ENCODE measurements at regions not wholly inside any gene's neighbourhood (a gene's known extent, or its start where the extent isn't known, plus 50 kb on each side); places are given as distances from the start of the nearest gene placed in this dataset.

DNA sequence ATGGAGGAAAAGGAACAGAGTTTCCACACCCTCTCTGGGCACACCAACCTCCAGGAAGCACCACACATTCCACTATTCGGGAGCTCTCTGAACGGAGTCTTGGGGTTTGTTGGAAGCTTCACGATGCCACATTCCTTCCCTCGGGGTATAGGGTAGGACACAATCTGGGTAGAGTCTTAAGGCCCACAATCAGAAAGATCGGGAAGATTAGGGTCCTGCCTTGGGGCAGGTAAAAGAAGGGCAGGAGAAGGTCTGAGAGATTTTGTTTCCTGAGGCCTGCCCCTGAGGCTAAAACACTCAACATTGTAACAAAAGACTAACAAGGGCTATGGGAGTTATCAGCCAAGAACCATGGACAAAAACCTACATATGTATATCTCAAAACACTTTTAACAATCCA lies 89.2 kb upstream of the RAP2B start:
- Histone ChIP-seq H3K27ac (no peak overlapping the region), H3K4me1 (no peaks in the 10 kb centered on the region), H3K27me3 (no peaks in the 10 kb centered on the region), H3K36me3 (no peaks in the 10 kb centered on the region), H3K4me3 (no peak overlapping the region), H3K9me3 (no peaks in the 10 kb centered on the region)
- TF ChIP-seq, protein P1, sequence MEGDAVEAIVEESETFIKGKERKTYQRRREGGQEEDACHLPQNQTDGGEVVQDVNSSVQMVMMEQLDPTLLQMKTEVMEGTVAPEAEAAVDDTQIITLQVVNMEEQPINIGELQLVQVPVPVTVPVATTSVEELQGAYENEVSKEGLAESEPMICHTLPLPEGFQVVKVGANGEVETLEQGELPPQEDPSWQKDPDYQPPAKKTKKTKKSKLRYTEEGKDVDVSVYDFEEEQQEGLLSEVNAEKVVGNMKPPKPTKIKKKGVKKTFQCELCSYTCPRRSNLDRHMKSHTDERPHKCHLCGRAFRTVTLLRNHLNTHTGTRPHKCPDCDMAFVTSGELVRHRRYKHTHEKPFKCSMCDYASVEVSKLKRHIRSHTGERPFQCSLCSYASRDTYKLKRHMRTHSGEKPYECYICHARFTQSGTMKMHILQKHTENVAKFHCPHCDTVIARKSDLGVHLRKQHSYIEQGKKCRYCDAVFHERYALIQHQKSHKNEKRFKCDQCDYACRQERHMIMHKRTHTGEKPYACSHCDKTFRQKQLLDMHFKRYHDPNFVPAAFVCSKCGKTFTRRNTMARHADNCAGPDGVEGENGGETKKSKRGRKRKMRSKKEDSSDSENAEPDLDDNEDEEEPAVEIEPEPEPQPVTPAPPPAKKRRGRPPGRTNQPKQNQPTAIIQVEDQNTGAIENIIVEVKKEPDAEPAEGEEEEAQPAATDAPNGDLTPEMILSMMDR (IDR thresholded peaks at IDR 0.05), result no peak
- DNase-seq, result no peak
- no peak for ATAC-seq
- intact Hi-C loops (cut with DNase I), result no loop called here

DNA sequence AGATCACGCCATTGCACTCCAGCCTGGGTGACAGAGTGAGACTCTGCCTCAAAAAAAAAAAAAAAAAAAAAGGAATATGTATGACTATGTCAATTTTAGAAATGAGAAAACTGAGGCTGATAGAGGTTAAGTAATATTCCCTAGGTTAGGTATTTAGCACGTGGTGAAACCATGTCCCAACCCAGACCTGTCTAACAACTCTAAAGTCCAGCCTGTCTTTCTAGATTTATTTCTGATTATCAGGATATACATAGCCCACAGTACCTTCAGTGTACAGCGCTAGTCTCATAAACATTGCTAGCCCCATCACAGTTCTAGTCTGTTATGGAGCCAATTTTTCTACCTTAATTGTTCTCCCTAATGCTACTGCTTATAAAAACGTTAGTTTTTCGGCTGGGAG lies 88.4 kb upstream of the RAP2B start:
- no peak overlapping the region for H3K4me3 ChIP-seq
- no peaks in the 10 kb centered on the region for H3K9me3 ChIP-seq
- TF ChIP-seq, protein P1 (IDR thresholded peaks at IDR 0.05), result no peak
- no peak overlapping the region for H3K27ac ChIP-seq
- H3K27me3 ChIP-seq, result no peaks in the 10 kb centered on the region
- ATAC-seq, result no peak
- H3K4me1 ChIP-seq, result no peaks in the 10 kb centered on the region
- intact Hi-C loops (cut with DNase I), result no loop called here
- H3K36me3 ChIP-seq, result no peaks in the 10 kb centered on the region
- no peak for DNase-seq

DNA sequence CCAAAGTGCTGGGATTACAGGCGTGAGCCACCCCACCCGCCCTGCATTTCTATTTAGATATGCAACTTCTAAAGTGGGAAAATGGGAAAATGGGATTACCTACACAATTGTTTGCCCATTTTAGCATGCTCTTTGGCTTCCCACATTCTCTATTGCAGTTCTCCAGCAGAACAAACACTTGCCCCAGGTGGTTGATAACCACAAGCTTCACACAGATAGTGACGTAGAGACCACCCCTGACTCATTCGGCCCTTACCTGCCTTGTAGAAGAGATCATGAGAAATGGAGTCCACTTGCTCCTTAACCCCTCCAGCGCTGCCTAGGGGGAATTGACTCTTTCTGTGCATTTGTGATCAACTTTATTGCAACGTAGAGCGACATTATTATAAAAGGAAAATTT lies 83.2 kb upstream of the RAP2B start:
- ATAC-seq, result no peak
- H3K27me3 ChIP-seq, result no peaks in the 10 kb centered on the region
- TF ChIP-seq, protein P1 (IDR thresholded peaks at IDR 0.05), result no peak
- intact Hi-C loops (cut with DNase I), result no loop called here
- no peaks in the 10 kb centered on the region for H3K36me3 ChIP-seq
- H3K4me3 ChIP-seq, result no peak overlapping the region
- H3K9me3 ChIP-seq, result no peaks in the 10 kb centered on the region
- no peak for DNase-seq
- no peaks in the 10 kb centered on the region for H3K4me1 ChIP-seq
- H3K27ac ChIP-seq, result no peak overlapping the region

DNA sequence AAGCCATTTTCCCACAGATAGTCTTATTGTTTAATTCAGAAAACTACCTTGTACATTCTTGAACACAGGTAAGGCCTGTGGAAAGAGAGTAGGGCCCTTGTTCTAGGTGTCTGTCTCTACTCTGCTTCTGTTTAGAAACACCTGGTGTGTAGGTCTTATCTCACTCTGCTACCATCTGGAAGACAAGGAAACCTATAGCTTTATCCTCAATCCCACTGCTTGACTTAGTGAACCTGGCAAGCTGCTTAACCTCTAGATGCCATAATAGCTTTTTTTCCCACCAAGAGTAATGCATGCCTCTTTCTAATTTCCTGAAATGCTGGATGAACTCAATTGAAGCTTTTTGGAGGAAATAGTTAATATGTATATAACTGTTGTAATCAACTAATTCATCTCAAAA lies 82.6 kb upstream of the RAP2B start:
- TF ChIP-seq, protein P1 (IDR thresholded peaks at IDR 0.05), result no peak
- Histone ChIP-seq H3K27me3 (no peaks in the 10 kb centered on the region), H3K9me3 (no peaks in the 10 kb centered on the region), H3K27ac (no peak overlapping the region), H3K36me3 (no peaks in the 10 kb centered on the region), H3K4me1 (no peaks in the 10 kb centered on the region), H3K4me3 (no peak overlapping the region)
- ATAC-seq, result no peak
- DNase-seq, result no peak
- intact Hi-C loops (cut with DNase I), result no loop called here

DNA sequence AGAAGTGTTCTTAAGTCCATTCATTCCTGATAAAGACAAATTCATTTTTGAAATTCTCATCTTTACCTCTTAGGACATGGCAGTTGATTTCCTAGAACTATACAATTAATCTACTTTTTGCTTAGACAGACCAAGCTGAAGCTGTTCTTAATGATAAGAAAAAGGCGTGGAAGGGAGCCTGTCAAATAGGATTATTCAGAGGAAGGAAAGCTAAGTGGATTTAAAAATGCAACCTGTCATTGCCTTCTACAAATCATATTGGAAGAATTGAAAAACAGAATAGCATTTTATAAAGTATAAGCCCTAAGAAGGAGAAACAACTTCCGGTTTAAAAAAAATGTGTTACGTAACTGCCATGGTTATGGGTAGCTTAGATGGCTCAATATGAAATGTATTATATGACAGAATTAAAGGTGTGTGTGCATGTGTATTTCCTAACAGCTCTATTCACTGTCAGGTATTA lies 81.2 kb upstream of the RAP2B start:
- TF ChIP-seq, protein P1 (IDR thresholded peaks at IDR 0.05), result no peak
- intact Hi-C loops (cut with DNase I), result no loop called here
- H3K27ac ChIP-seq, result no peak overlapping the region
- DNase-seq (no peak), ATAC-seq (no peak)
- no peaks in the 10 kb centered on the region for H3K9me3 ChIP-seq
- H3K4me1 ChIP-seq, result no peaks in the 10 kb centered on the region
- H3K27me3 ChIP-seq, result no peaks in the 10 kb centered on the region
- H3K4me3 ChIP-seq, result no peak overlapping the region
- H3K36me3 ChIP-seq, result no peaks in the 10 kb centered on the region

DNA sequence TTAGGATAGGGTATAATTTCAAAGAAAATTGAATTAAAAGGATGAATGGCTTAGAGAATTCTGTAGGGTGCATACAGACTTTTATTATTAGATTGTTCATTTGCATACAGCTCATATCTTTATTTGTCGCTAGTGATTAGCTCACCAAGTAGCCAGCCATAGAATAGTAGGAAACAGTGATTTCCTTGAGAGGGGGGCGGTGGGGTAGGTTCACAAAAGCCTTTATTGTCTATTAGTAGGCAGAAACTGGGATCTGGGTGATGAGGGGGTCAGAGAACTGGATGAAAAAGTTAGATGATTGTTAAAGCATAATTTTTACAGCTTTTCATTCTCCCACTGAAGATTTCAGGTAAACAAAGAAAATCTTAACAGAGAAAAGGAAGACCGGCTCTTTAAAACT lies 77.6 kb upstream of the RAP2B start:
- Histone ChIP-seq H3K4me1 (no peaks in the 10 kb centered on the region), H3K27me3 (no peaks in the 10 kb centered on the region), H3K9me3 (no peaks in the 10 kb centered on the region), H3K4me3 (no peak overlapping the region), H3K27ac (no peak overlapping the region), H3K36me3 (no peaks in the 10 kb centered on the region)
- intact Hi-C loops (cut with DNase I), result no loop called here
- TF ChIP-seq, protein P1 (IDR thresholded peaks at IDR 0.05), result no peak
- no peak for DNase-seq
- no peak for ATAC-seq

Data from upper lobe of right lung (tissue), 1 donor.